ENCODE measurements at regions not wholly inside any gene's neighbourhood (a gene's known extent, or its start where the extent isn't known, plus 50 kb on each side); places are given as distances from the start of the nearest gene placed in this dataset.

DNA sequence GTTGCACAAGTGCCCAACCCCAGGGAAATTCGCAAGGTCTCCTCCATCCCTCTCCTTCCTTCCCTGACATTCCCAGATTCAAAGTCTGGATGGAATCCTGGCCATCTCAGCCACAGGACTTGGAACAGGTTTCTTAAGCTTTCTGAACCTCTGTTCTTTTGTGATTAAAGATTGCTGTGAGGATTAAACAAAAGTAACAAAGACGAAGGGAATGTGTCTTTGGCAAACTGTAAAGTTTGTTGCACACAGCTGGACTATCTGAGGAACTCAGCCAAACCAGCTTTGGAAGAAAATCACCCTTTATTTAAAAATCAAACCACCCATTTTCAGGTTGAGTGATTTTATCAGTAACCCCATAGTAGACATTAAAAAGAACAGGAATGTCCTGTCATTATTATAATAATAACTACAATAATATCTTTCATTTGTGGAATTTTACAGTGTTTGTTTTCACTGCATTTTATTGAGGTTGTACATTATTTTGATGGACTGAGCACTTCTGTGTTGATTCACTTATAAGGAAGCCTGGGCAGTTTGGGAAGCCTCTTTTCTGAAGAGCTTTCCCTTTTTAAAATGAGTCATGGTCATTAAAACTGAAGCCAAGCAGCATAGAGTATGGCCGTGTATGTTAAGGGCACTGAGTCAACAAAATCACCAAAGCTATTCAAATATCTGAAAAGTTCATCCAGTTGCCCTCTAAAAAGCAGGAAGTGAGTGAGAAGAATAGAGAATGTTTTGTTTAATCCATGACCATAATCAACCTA, 310.2 kb downstream of the AGTPBP1 start:
- 28 to 36% (median 32%) methylated on average over 3 of the region's 3 CpGs for WGBS, 5 donors
- DNase-seq, result peak in 1 of 2 donors; percentile 56
- Histone ChIP-seq H3K4me1 (peaks cover 0 to 16% (median 11%) of the 10 kb centered on the region in 4 donors), H3K4me3 (no peak overlapping the region), H3K9me3 (no peaks in the 10 kb centered on the region), H3K27me3 (peaks cover 0 to 8% (median 0%) of the 10 kb centered on the region in 3 donors), H3K36me3 (no peaks in the 10 kb centered on the region), H3K27ac (peak overlapping the region in 1 of 5 donors; percentile 51)
- TF ChIP-seq POLR2A (IDR thresholded peaks at IDR 0.05), result no peak
- TF ChIP-seq, protein P1, sequence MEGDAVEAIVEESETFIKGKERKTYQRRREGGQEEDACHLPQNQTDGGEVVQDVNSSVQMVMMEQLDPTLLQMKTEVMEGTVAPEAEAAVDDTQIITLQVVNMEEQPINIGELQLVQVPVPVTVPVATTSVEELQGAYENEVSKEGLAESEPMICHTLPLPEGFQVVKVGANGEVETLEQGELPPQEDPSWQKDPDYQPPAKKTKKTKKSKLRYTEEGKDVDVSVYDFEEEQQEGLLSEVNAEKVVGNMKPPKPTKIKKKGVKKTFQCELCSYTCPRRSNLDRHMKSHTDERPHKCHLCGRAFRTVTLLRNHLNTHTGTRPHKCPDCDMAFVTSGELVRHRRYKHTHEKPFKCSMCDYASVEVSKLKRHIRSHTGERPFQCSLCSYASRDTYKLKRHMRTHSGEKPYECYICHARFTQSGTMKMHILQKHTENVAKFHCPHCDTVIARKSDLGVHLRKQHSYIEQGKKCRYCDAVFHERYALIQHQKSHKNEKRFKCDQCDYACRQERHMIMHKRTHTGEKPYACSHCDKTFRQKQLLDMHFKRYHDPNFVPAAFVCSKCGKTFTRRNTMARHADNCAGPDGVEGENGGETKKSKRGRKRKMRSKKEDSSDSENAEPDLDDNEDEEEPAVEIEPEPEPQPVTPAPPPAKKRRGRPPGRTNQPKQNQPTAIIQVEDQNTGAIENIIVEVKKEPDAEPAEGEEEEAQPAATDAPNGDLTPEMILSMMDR (IDR thresholded peaks at IDR 0.05), result no peak
- no peak for TF ChIP-seq EP300 (IDR thresholded peaks at IDR 0.05)
- TF ChIP-seq POLR2AphosphoS5 (IDR thresholded peaks at IDR 0.05), result no peak
- intact Hi-C loops (cut with DNase I; ENCODE audit: low total_unique reads), result no loop called here

- peaks cover 0 to 16% (median 11%) of the 10 kb centered on the region in 4 donors for H3K4me1 ChIP-seq
- intact Hi-C loops (cut with DNase I; ENCODE audit: low total_unique reads), result no loop called here
- TF ChIP-seq POLR2AphosphoS5 (IDR thresholded peaks at IDR 0.05), result no peak
- TF ChIP-seq, protein P1 (IDR thresholded peaks at IDR 0.05), result no peak
- no peak for TF ChIP-seq POLR2A (IDR thresholded peaks at IDR 0.05)
- no peak for TF ChIP-seq EP300 (IDR thresholded peaks at IDR 0.05)
- H3K27me3 ChIP-seq, result peaks cover 0 to 14% (median 0%) of the 10 kb centered on the region in 3 donors
- no peaks in the 10 kb centered on the region for H3K36me3 ChIP-seq
- H3K9me3 ChIP-seq, result no peaks in the 10 kb centered on the region
- no peak overlapping the region for H3K4me3 ChIP-seq
- H3K27ac ChIP-seq, result no peak overlapping the region
- DNase-seq, result peak in 1 of 2 donors; percentile 44
- 63 to 76% (median 68%) methylated on average over 18 of the region's 18 CpGs for WGBS, 5 donors
These were observed 311.0 kb downstream of the AGTPBP1 start for GRCh38 chr9:85430659-85431338.

DNA sequence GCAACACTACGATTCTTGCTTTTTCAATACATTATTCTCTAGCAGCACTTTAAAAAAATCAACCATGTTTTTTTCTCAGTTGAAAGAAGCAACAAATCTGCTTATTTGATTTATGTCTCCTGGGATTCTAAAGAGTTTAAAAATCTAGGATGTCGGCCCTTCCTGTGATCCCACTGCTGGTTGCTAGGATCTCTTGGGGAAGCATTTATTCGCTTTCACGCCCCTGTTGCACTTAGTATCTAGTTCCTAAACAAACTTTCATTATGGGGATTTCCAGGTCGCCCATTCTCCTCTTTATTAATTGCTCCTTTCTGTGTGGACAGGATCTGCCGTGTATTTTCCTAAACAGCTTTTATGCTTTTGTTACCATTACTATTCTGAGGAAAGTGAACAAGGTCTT, 313.5 kb downstream of the AGTPBP1 start:
- H3K4me3 ChIP-seq, result no peak overlapping the region
- 62 to 72% (median 70%) methylated on average over 6 of the region's 6 CpGs for WGBS, 5 donors
- intact Hi-C loops (cut with DNase I; ENCODE audit: low total_unique reads), result no loop called here
- DNase-seq, result no peak
- no peak overlapping the region for H3K27ac ChIP-seq
- H3K27me3 ChIP-seq, result peaks cover 0 to 14% (median 0%) of the 10 kb centered on the region in 3 donors
- peaks cover 0 to 18% (median 13%) of the 10 kb centered on the region in 4 donors for H3K4me1 ChIP-seq
- no peaks in the 10 kb centered on the region for H3K36me3 ChIP-seq
- TF ChIP-seq, protein P1 (IDR thresholded peaks at IDR 0.05), result no peak
- TF ChIP-seq POLR2AphosphoS5 (IDR thresholded peaks at IDR 0.05) (no peak), EP300 (IDR thresholded peaks at IDR 0.05) (no peak), POLR2A (IDR thresholded peaks at IDR 0.05) (no peak)
- H3K9me3 ChIP-seq, result no peaks in the 10 kb centered on the region

- no peak for TF ChIP-seq EP300 (IDR thresholded peaks at IDR 0.05)
- no peak for TF ChIP-seq POLR2AphosphoS5 (IDR thresholded peaks at IDR 0.05)
- no peak for TF ChIP-seq POLR2A (IDR thresholded peaks at IDR 0.05)
- TF ChIP-seq, protein P1 (IDR thresholded peaks at IDR 0.05), result no peak
- intact Hi-C loops (cut with DNase I; ENCODE audit: low total_unique reads), result no loop called here
- Histone ChIP-seq H3K27me3 (peaks cover 0 to 14% (median 0%) of the 10 kb centered on the region in 3 donors), H3K36me3 (no peaks in the 10 kb centered on the region), H3K4me3 (no peak overlapping the region), H3K9me3 (no peaks in the 10 kb centered on the region), H3K27ac (no peak overlapping the region), H3K4me1 (peaks cover 0 to 18% (median 13%) of the 10 kb centered on the region in 4 donors)
- DNase-seq, result no peak
- 78 to 85% (median 79%) methylated on average over 8 of the region's 8 CpGs for WGBS, 5 donors
These were observed 314.0 kb downstream of the AGTPBP1 start for GRCh38 chr9:85427772-85428171.
